ENCODE measurements at regions not wholly inside any gene's neighbourhood (a gene's known extent, or its start where the extent isn't known, plus 50 kb on each side); places are given as distances from the start of the nearest gene placed in this dataset.

DNA sequence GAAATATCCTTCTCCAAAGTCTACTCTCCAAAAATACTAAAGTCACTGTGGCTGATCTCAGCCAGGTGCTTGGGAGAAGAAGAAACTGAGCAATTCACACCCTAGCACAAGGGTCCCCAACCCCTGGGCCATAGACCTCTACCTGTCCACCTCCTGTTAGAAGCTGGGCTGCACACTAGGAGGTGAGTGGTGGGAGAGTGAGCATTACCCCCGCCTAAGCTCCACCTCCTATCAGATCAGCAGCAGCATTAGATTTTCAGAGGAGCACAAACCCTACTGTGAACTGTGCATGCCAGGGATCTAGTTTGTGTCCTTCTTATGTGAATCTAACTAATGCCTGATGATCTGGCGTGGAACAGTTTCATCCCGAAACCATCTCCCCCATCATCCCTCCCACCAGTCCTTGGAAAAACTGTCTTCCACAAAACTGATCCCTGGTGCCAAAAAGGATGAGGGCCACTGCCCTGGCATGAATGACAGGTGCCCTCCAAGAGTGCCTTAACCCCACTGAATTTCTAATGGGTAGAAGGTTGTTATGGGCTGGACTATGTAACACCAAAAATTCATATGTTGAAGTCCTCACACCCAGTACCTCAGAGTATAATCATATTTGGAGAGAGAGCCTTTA is 109.2 kb upstream of the CDYL start:
- H3K9me3 ChIP-seq: no peaks in the 10 kb centered on the region
- TF ChIP-seq EP300 (IDR thresholded peaks at IDR 0.05; ENCODE audit: low read depth) (no peak), POLR2A (IDR thresholded peaks at IDR 0.05) (no peak), POLR2AphosphoS5 (IDR thresholded peaks at IDR 0.05) (no peak)
- TF ChIP-seq, protein P1, sequence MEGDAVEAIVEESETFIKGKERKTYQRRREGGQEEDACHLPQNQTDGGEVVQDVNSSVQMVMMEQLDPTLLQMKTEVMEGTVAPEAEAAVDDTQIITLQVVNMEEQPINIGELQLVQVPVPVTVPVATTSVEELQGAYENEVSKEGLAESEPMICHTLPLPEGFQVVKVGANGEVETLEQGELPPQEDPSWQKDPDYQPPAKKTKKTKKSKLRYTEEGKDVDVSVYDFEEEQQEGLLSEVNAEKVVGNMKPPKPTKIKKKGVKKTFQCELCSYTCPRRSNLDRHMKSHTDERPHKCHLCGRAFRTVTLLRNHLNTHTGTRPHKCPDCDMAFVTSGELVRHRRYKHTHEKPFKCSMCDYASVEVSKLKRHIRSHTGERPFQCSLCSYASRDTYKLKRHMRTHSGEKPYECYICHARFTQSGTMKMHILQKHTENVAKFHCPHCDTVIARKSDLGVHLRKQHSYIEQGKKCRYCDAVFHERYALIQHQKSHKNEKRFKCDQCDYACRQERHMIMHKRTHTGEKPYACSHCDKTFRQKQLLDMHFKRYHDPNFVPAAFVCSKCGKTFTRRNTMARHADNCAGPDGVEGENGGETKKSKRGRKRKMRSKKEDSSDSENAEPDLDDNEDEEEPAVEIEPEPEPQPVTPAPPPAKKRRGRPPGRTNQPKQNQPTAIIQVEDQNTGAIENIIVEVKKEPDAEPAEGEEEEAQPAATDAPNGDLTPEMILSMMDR (IDR thresholded peaks at IDR 0.05): no peak
- H3K4me3 ChIP-seq: no peak overlapping the region
- no peaks in the 10 kb centered on the region for H3K27me3 ChIP-seq
- intact Hi-C loops (cut with DNase I; ENCODE audit: low total_unique reads) (no loop called here), in situ Hi-C loops (cut with MboI; ENCODE audit: low pct_ligation_motif_present in 1 of 4, low pct_unique_long_range_greater_than_20kb in 1 of 4, low sequenced_read_pairs in 3 of 4) (no loop called here)
- 89% methylated on average over 3 of the region's 3 CpGs; no CpG with 5 or more reads in 1 of the 2 donors for WGBS, 2 donors (ENCODE audit: low coverage in 1 of 2)
- H3K27ac ChIP-seq: no peak overlapping the region
- no peaks in the 10 kb centered on the region for H3K4me1 ChIP-seq
- H3K36me3 ChIP-seq: no peaks in the 10 kb centered on the region
- DNase-seq: no peak

DNA sequence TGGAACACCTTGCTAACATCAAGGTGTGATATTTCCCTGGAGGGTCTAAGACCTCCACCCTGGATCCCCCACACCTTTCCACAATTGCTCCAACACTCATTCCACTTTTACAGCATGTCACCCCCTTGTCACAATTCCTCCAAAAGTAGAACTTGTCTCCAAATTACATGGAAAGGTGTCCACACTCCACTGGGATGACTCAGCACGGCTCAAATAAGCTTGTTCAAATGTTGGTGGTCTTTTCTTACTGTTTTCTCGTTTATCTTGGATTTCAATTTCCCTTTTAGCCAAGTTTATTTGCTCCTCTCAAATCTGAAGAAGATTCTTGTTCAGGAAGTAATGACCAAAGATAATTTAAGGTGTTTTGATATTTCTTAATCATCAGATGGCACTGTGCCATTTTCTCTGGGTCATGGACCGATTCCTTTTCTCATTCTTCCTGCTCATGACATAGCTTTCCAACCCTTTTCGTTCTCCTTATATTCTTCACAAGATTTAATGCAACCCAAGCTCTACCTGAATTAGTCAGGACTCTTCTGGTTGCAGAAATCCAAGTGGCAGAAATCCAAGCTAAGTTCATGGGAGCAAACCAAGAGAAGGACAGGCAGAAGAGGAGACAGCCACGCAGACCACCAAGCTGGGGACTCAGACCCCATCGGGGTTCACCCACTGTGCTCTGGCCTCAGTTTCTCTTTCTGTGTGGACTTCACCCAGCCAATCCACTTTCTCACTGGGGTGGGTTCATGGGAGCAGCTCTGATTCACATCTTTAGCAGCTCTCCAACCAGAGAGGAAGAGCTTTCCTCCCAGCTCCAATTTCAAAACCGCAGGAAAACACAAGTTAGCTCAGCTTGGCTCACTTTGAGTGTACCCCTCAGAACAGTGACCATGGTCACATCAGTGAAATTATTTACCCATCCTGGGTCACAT is 110.5 kb upstream of the CDYL start:
- in situ Hi-C loops (cut with MboI; ENCODE audit: low pct_ligation_motif_present in 1 of 4, low pct_unique_long_range_greater_than_20kb in 1 of 4, low sequenced_read_pairs in 3 of 4) (no loop called here), intact Hi-C loops (cut with DNase I; ENCODE audit: low total_unique reads) (no loop called here)
- TF ChIP-seq EP300 (IDR thresholded peaks at IDR 0.05; ENCODE audit: low read depth) (no peak), POLR2AphosphoS5 (IDR thresholded peaks at IDR 0.05) (no peak), POLR2A (IDR thresholded peaks at IDR 0.05) (no peak)
- TF ChIP-seq, protein P1 (IDR thresholded peaks at IDR 0.05): no peak
- DNase-seq: no peak
- no peak overlapping the region for H3K4me3 ChIP-seq
- WGBS, 2 donors (ENCODE audit: low coverage in 1 of 2): 66 to 86% methylated on average over 5 to 7 of the region's 7 CpGs
- H3K27me3 ChIP-seq: no peaks in the 10 kb centered on the region
- no peaks in the 10 kb centered on the region for H3K9me3 ChIP-seq
- no peaks in the 10 kb centered on the region for H3K36me3 ChIP-seq
- no peaks in the 10 kb centered on the region for H3K4me1 ChIP-seq
- H3K27ac ChIP-seq: no peak overlapping the region

DNA sequence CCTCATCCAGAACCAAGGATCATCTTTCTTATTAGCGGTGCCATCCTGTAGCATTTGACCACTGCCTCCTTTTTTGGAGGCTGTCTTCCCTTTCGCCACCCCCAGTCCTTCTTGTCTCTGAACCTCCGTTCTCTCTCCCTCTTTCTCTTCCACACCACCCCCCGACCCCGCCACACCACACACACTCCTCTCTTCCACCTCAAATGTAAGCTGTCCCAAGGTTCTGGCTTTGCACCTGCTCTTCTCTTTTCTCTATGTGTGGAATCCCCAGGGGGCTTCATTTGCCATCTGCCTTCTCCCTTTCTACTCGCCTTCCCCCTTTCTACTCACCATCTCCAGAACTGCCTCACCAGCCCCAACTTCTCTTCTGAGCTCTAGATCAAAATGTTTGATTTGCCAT is 111.3 kb upstream of the CDYL start:
- in situ Hi-C loops (cut with MboI; ENCODE audit: low pct_ligation_motif_present in 1 of 4, low pct_unique_long_range_greater_than_20kb in 1 of 4, low sequenced_read_pairs in 3 of 4): no loop called here
- no peaks in the 10 kb centered on the region for H3K27me3 ChIP-seq
- H3K4me3 ChIP-seq: no peak overlapping the region
- 91 to 93% methylated on average over 5 to 6 of the region's 6 CpGs for WGBS, 2 donors (ENCODE audit: low coverage in 1 of 2)
- H3K36me3 ChIP-seq: no peaks in the 10 kb centered on the region
- no peak for DNase-seq
- intact Hi-C loops (cut with DNase I; ENCODE audit: low total_unique reads): no loop called here
- H3K4me1 ChIP-seq: no peaks in the 10 kb centered on the region
- no peaks in the 10 kb centered on the region for H3K9me3 ChIP-seq
- H3K27ac ChIP-seq: no peak overlapping the region
- TF ChIP-seq, protein P1 (IDR thresholded peaks at IDR 0.05): no peak
- TF ChIP-seq EP300 (IDR thresholded peaks at IDR 0.05; ENCODE audit: low read depth): no peak

DNA sequence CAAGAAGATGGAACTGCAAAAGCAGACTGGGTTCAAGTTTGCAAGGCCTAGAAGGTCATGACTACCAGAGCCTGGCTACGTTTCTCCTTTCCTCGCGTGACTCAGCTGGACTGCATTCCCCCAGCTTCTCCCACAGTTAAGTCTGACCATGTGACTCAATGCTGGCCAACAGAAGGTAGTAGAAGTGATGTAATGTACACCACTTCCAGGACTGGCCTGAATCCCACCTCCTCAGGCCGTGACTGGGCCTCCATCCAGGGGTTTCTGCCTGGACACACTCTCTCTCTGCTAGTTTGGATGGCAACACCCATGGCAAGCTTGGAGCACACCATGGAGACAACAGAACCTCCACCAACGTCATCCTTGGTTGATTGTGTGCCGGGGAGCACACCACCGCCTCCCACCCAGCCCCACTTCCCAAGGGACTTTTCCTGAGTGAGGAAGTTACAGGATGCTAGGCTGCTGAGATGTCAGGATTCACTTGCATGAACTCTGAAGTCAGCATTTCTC is 112.0 kb upstream of the CDYL start:
- H3K27me3 ChIP-seq: no peaks in the 10 kb centered on the region
- no peaks in the 10 kb centered on the region for H3K36me3 ChIP-seq
- intact Hi-C loops (cut with DNase I; ENCODE audit: low total_unique reads): no loop called here
- in situ Hi-C loops (cut with MboI; ENCODE audit: low pct_ligation_motif_present in 1 of 4, low pct_unique_long_range_greater_than_20kb in 1 of 4, low sequenced_read_pairs in 3 of 4): no loop called here
- 71 to 86% methylated on average over 3 to 7 of the region's 7 CpGs for WGBS, 2 donors (ENCODE audit: low coverage in 1 of 2)
- no peaks in the 10 kb centered on the region for H3K9me3 ChIP-seq
- H3K4me1 ChIP-seq: no peaks in the 10 kb centered on the region
- peak; percentile 25 for DNase-seq
- no peak overlapping the region for H3K4me3 ChIP-seq
- no peak for TF ChIP-seq EP300 (IDR thresholded peaks at IDR 0.05; ENCODE audit: low read depth)
- TF ChIP-seq, protein P1 (IDR thresholded peaks at IDR 0.05): no peak
- TF ChIP-seq POLR2A (IDR thresholded peaks at IDR 0.05): no peak
- TF ChIP-seq POLR2AphosphoS5 (IDR thresholded peaks at IDR 0.05): no peak
- H3K27ac ChIP-seq: no peak overlapping the region

Measured in transverse colon (tissue), 4 donors.